ENCODE measurements at regions not wholly inside any gene's neighbourhood (a gene's known extent, or its start where the extent isn't known, plus 50 kb on each side); places are given as distances from the start of the nearest gene placed in this dataset.
"Not testable (repeated sequence)": the region's sequence is repeated elsewhere in the genome, so short reads cannot be mapped to it uniquely, and the experiment has no call there.

DNA sequence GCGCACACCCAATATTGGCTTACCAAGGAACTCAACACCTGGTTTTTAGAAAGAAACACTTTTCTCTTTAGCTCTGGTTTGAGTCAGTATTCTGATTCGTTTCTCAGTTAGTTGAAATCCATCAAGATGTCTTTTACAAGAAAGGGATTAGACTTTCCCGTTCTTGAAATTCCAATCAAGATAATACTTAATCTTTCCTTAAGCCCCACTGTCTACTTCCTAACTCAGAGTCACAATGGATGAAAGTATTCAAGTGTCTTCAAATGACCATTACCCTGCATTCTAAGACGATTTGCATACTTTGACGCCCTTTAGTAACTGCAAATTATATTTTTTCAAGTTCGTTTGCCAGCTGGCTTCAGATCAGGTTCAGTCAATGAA lies 189.8 kb downstream of the USP22 start:
- H3K9me3 ChIP-seq (replicated peaks; ENCODE audit: insufficient read depth, low read length) = no peaks in the 10 kb centered on the region
- no peaks in the 10 kb centered on the region for H3K79me2 ChIP-seq (ENCODE audit: low read length)
- no peaks in the 10 kb centered on the region for H3K9me2 ChIP-seq (replicated peaks; ENCODE audit: insufficient read depth, low read length)
- H3F3A ChIP-seq (ENCODE audit: insufficient read depth, low read length) = no peaks in the 10 kb centered on the region
- H3K4me3 ChIP-seq (ENCODE audit: low read length) = peak overlapping the region; percentile 41; the same call in 1 of the 2 replicates
- H3K36me3 ChIP-seq (replicated peaks; ENCODE audit: insufficient read depth, low read length) = no peaks in the 10 kb centered on the region
- no peaks in the 10 kb centered on the region for H4K20me1 ChIP-seq (ENCODE audit: insufficient read depth, low read length)
- H3K27ac ChIP-seq (ENCODE audit: low read length) = no peak overlapping the region
- no peaks in the 10 kb centered on the region for H3K27me3 ChIP-seq (replicated peaks; ENCODE audit: insufficient read depth, low read length)
- DNase-seq = no peak
- H2AFZ ChIP-seq (ENCODE audit: low read length) = peak overlapping the region; percentile 77
- peak overlapping the region; percentile 65; the same call in 1 of the 2 replicates for H3K4me2 ChIP-seq (ENCODE audit: low read depth, low read length)
- TF ChIP-seq EZH2phosphoT487 (IDR thresholded peaks at IDR 0.05; ENCODE audit: low read length) (no peak), EZH2 (optimal IDR thresholded peaks at IDR 0.05; ENCODE audit: low read depth, low read length) (no peak)
- TF ChIP-seq, protein P1, sequence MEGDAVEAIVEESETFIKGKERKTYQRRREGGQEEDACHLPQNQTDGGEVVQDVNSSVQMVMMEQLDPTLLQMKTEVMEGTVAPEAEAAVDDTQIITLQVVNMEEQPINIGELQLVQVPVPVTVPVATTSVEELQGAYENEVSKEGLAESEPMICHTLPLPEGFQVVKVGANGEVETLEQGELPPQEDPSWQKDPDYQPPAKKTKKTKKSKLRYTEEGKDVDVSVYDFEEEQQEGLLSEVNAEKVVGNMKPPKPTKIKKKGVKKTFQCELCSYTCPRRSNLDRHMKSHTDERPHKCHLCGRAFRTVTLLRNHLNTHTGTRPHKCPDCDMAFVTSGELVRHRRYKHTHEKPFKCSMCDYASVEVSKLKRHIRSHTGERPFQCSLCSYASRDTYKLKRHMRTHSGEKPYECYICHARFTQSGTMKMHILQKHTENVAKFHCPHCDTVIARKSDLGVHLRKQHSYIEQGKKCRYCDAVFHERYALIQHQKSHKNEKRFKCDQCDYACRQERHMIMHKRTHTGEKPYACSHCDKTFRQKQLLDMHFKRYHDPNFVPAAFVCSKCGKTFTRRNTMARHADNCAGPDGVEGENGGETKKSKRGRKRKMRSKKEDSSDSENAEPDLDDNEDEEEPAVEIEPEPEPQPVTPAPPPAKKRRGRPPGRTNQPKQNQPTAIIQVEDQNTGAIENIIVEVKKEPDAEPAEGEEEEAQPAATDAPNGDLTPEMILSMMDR (IDR thresholded peaks at IDR 0.05; ENCODE audit: low read length) = no peak
- no peaks in the 10 kb centered on the region for H3K4me1 ChIP-seq (ENCODE audit: low read length)
- H3K9ac ChIP-seq (ENCODE audit: low read length) = no peak overlapping the region

DNA sequence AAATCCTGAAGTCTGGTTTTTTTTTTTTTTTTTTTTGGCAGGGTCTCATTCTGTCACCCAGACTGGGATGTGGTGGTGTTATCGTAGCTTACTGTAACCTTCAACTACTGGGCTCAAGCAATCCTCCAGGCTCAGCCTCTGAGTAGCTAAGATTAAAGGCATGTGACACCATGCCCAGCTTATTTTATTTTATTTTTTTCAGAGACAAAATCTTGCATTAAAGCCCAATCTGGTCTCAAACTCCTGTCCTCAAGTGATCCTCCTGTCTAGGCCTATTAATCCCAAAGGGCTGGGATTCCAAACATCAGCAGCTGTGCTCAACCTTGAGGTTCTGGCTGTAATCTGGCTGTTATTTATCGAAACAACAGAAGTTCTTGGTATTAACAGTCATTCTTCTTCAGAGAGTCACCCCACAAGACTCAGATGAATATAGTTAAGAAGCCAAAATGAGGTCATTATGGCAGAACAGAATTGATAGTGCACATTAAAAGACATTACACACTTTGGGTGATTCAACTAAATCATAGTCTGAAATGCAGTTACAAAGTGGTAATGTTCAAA lies 186.8 kb downstream of the USP22 start:
- not testable (repeated sequence) for H3K9me2 ChIP-seq (replicated peaks; ENCODE audit: insufficient read depth, low read length); H3K79me2 ChIP-seq (ENCODE audit: low read length); H3K27ac ChIP-seq (ENCODE audit: low read length); H3K4me2 ChIP-seq (ENCODE audit: low read depth, low read length); H3K9ac ChIP-seq (ENCODE audit: low read length); H3K4me1 ChIP-seq (ENCODE audit: low read length); H2AFZ ChIP-seq (ENCODE audit: low read length); H3K9me3 ChIP-seq (replicated peaks; ENCODE audit: insufficient read depth, low read length); H3K4me3 ChIP-seq (ENCODE audit: low read length); H3F3A ChIP-seq (ENCODE audit: insufficient read depth, low read length); H3K36me3 ChIP-seq (replicated peaks; ENCODE audit: insufficient read depth, low read length); H4K20me1 ChIP-seq (ENCODE audit: insufficient read depth, low read length); DNase-seq; H3K27me3 ChIP-seq (replicated peaks; ENCODE audit: insufficient read depth, low read length)

DNA sequence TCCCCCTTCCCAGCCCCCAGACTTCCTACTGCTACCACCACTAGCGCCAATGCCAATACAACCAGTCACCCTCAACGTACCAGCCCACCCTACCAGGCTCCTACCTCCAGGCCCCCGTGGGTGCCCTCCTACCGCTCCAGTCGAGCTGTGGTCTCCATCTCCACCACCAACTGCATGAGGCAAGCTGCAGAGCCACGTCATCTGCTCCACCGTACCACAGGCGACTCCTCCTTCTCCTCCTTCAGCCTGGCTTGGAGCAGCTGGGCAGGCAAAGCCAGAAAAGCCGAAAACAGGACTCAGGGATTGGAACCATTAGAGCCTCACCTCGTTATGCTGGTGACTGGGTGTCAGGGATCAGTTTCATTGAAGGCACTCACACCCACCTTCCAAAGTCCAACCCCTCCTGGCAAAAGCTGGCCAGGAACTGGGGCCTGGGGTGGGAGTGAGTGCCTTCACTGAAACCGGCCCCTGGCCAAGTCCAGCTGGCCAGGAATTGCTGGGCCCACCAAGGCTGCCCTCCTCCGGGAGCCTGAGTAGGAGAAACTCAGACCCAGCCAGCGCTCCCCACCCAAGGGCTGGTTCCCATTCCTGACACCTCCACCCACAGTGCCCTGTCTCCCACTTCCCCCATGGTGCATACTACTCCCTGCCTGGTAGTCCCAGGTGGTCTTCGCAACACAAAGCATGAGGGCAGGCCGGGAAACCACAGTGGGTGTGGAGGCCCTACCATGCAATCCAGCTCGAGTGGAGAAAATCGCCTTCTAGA lies 176.2 kb downstream of the USP22 start:
- H3K9me3 ChIP-seq (replicated peaks; ENCODE audit: insufficient read depth, low read length); H3K4me2 ChIP-seq (ENCODE audit: low read depth, low read length): not testable (repeated sequence)

DNA sequence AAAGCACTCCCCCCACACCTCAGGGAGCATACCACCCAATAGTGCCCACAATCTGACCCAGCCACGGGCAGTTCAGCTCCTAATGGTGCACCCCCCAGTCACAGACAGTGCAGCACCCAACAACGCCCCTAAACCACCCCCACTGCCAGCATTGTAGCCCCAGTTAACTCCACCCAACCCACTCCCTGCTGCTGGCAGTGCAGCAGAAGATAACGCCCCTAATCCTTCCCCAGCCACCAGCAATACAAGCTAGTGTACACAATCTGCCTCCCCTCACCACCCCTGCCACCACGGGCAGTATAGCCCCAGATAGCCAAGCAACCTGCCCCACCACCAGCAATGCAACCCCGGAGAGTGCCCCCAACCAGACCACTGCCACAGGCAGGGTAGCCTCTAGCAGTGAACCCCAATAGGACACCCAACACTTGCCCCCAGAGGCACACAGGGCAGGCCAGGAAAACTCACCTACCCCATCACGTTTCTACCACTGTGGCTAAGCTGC lies 175.3 kb downstream of the USP22 start:
- H3K79me2 ChIP-seq (ENCODE audit: low read length); H4K20me1 ChIP-seq (ENCODE audit: insufficient read depth, low read length); H3K27ac ChIP-seq (ENCODE audit: low read length); H3F3A ChIP-seq (ENCODE audit: insufficient read depth, low read length); H3K27me3 ChIP-seq (replicated peaks; ENCODE audit: insufficient read depth, low read length); H3K4me3 ChIP-seq (ENCODE audit: low read length); H3K4me2 ChIP-seq (ENCODE audit: low read depth, low read length); H2AFZ ChIP-seq (ENCODE audit: low read length); H3K36me3 ChIP-seq (replicated peaks; ENCODE audit: insufficient read depth, low read length); H3K9me3 ChIP-seq (replicated peaks; ENCODE audit: insufficient read depth, low read length); H3K4me1 ChIP-seq (ENCODE audit: low read length); DNase-seq; H3K9me2 ChIP-seq (replicated peaks; ENCODE audit: insufficient read depth, low read length); H3K9ac ChIP-seq (ENCODE audit: low read length): not testable (repeated sequence)

More for the DNA sequence above, 176.2 kb downstream of the USP22 start:
- not testable (repeated sequence) for H3F3A ChIP-seq (ENCODE audit: insufficient read depth, low read length); H3K27ac ChIP-seq (ENCODE audit: low read length); H3K4me1 ChIP-seq (ENCODE audit: low read length); H3K9ac ChIP-seq (ENCODE audit: low read length); H3K36me3 ChIP-seq (replicated peaks; ENCODE audit: insufficient read depth, low read length); DNase-seq; H3K27me3 ChIP-seq (replicated peaks; ENCODE audit: insufficient read depth, low read length); H4K20me1 ChIP-seq (ENCODE audit: insufficient read depth, low read length); H3K9me2 ChIP-seq (replicated peaks; ENCODE audit: insufficient read depth, low read length); H3K4me3 ChIP-seq (ENCODE audit: low read length); H3K79me2 ChIP-seq (ENCODE audit: low read length); H2AFZ ChIP-seq (ENCODE audit: low read length)

DNA sequence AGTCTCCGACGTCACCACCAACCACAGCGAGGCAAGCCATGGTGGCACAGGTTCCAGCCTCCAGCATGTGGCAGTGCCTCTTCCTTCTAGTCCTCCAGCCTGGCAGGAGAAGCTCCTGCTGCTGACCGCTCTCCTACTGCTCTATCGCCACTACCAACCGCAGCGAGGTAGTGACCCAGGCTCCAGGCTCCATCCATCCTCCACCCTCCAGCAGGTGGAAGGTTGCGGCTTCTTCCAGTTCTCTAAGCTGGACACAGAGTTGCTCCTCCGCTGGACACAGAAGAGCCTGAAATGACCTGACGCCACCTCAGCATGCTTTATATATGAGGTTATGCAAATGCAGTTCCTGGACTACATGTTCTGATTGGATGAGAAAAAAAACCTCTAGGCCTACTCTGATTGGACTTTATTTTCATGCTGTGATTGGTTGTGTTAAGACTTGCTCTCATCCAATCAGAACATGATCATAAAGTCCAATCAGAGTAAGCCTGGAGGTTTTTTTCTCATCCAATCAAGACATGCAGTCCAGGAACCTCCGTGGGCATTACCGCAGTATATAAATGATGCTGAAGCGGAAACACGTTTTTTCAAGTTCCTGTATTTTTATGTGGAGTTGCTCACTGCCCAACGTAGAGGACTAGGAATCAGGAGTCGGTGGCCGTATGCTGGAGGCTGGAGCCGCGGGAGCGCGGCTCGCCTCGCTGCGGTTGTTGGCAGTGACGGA lies 174.7 kb downstream of the USP22 start:
- H3K4me1 ChIP-seq (ENCODE audit: low read length); H2AFZ ChIP-seq (ENCODE audit: low read length); H3K27me3 ChIP-seq (replicated peaks; ENCODE audit: insufficient read depth, low read length); H3K79me2 ChIP-seq (ENCODE audit: low read length); H3K9me2 ChIP-seq (replicated peaks; ENCODE audit: insufficient read depth, low read length); H3K4me3 ChIP-seq (ENCODE audit: low read length); DNase-seq; H3K9ac ChIP-seq (ENCODE audit: low read length); H3K27ac ChIP-seq (ENCODE audit: low read length); H3K4me2 ChIP-seq (ENCODE audit: low read depth, low read length); H3K36me3 ChIP-seq (replicated peaks; ENCODE audit: insufficient read depth, low read length); H4K20me1 ChIP-seq (ENCODE audit: insufficient read depth, low read length); H3F3A ChIP-seq (ENCODE audit: insufficient read depth, low read length); H3K9me3 ChIP-seq (replicated peaks; ENCODE audit: insufficient read depth, low read length): not testable (repeated sequence)

DNA sequence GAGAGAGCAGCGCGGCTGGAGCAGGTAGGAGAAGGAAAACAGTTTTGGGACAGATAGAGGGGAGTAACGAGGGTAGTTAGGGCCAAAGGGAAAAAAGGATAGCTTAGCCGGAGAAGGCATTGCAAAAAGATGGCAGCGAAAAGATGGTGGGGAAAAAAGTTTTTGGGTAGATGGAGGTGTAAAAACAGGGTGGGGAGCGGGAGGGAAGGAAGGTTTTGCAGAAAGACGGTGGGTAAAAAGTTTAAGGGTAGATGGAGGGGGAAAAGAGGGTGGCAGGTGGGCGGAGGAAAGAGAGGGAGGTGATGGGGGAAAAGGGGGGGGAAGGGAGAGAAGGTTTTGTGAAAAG lies 174.2 kb downstream of the USP22 start:
- not testable (repeated sequence) for H3K4me1 ChIP-seq (ENCODE audit: low read length); DNase-seq; H4K20me1 ChIP-seq (ENCODE audit: insufficient read depth, low read length); H3F3A ChIP-seq (ENCODE audit: insufficient read depth, low read length); H3K27me3 ChIP-seq (replicated peaks; ENCODE audit: insufficient read depth, low read length); H3K36me3 ChIP-seq (replicated peaks; ENCODE audit: insufficient read depth, low read length); H2AFZ ChIP-seq (ENCODE audit: low read length); H3K4me3 ChIP-seq (ENCODE audit: low read length); H3K9me3 ChIP-seq (replicated peaks; ENCODE audit: insufficient read depth, low read length); H3K27ac ChIP-seq (ENCODE audit: low read length); H3K9ac ChIP-seq (ENCODE audit: low read length); H3K9me2 ChIP-seq (replicated peaks; ENCODE audit: insufficient read depth, low read length); H3K79me2 ChIP-seq (ENCODE audit: low read length); H3K4me2 ChIP-seq (ENCODE audit: low read depth, low read length)

DNA sequence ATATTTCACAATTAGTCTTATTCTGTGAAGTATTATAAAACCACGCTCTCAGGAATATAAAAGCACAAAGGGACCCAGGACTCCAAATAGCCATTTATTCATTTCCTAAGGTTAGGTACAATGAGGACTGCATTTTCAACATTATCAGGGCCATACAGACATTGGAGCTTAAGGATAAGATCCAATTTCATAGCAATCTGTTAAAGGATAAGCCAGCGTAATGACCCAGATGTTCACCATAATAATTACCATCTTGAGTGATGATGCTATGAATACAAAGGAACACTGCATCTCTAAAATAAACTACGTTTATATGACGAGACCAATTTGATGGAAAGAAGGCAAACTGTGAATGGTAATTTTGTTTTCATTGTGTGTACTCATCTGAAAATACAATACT lies 169.6 kb downstream of the USP22 start:
- not testable (repeated sequence) for H3K36me3 ChIP-seq (replicated peaks; ENCODE audit: insufficient read depth, low read length); H3K27me3 ChIP-seq (replicated peaks; ENCODE audit: insufficient read depth, low read length); H3K9me2 ChIP-seq (replicated peaks; ENCODE audit: insufficient read depth, low read length); H3K4me1 ChIP-seq (ENCODE audit: low read length); H3K79me2 ChIP-seq (ENCODE audit: low read length); H3K9ac ChIP-seq (ENCODE audit: low read length); H4K20me1 ChIP-seq (ENCODE audit: insufficient read depth, low read length); H3K27ac ChIP-seq (ENCODE audit: low read length); H3K4me2 ChIP-seq (ENCODE audit: low read depth, low read length); H3K4me3 ChIP-seq (ENCODE audit: low read length); H2AFZ ChIP-seq (ENCODE audit: low read length); H3F3A ChIP-seq (ENCODE audit: insufficient read depth, low read length); DNase-seq; H3K9me3 ChIP-seq (replicated peaks; ENCODE audit: insufficient read depth, low read length)

All from MM.1S (cell line).